Fibroblast of skin of right biceps (primary cell): ENCODE measurements at regions not wholly inside any gene's neighbourhood (a gene's known extent, or its start where the extent isn't known, plus 50 kb on each side); places are given as distances from the start of the nearest gene placed in this dataset.

Source experiments
- DNase-seq: peaks from one replicate; pipeline ENCODE4 v3.0.0-alpha.2; 2013

DNA sequence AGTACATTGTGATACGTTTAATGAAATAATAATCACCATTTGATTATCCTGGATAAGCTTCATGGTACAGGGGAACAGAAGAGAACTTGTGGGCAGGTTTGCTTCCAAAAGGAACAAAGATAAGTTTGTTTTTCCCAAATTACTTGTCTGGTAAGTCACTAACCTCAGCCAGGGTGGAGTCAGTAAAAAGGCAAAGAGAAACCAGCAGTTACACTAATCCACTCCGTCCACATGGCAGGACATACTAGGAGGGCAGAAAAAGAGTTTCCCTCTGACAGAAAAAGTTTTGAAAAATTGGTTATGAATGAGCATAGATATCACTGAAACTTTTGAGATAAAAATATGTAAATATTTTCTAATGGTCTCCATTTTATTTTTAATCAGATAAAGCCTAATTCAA lies 285.9 kb downstream of the IL15 start:
- DNase-seq, result no peak

DNA sequence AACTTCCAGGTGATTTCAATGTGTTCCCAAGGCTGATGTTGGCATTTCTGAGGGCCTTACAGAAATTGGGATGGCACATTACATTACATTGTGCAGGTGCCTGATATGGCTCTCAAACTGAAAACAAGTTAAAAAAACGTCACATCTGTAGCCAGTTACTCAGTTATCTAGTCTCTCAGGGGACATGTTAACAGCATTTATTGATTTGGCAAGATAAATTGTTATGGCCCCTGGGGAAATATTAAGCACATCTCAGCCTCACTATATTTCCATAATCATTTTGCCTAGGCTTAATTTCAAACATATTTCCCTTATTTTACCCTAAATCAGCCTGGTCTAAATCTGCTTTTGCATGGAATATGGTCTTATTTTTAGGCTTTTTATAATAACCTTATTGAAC lies 290.0 kb downstream of the IL15 start:
- no peak for DNase-seq

DNA sequence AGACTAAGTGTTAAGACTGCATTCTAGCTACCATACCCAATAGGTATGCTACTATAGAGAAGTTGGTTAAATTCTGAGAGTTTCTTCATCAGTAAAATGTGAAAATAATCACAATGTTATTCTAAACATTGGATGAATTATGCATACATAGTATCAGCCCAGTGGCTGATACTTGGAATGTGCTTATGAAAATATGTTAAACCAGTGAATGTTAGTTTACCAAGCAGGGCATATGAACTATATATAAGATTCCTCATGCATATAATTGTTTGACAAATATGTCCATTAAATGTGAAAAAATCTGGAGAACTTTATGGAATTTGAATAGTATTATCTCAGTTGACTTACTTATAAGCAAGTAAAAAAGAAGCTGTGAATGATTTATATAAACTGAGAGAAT lies 296.1 kb downstream of the IL15 start:
- DNase-seq, result no peak

DNA sequence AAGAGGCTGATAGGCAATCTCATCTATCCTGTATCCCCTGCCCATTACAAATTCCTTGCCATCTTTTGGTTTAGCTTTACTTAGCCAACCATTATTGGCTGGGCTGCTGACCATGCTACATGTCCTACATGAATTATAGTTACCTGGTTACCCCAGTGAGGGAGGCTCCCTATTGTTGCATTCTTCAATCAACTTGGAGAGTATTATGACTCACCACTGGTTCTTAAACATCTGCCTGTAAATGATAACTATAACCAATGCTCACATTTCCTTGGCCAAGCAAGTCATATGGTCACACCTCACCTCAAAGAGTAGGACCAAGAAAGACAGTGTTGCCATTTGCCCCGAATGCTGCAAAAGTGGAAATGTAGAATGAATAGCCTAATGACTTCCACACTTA lies 297.6 kb downstream of the IL15 start:
- DNase-seq, result no peak

DNA sequence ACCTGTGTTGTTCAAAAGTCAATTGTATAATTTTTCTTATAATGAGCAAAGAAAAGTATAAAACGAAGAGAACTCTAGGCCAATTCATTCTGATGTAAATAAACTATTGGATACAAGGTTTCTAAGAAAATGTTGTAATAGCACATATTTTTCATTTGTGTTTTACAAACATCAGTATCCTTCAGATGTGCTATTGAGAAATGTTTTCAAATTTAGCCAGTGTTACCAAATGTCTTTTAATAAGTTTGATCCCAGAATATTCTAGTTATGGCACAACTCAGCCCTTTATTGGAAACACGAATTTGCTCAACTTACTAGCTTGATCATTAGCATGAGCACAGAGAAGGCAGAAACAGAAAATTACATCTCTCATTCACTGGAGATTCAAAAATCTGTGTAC lies 319.3 kb downstream of the IL15 start:
- no peak for DNase-seq

DNA sequence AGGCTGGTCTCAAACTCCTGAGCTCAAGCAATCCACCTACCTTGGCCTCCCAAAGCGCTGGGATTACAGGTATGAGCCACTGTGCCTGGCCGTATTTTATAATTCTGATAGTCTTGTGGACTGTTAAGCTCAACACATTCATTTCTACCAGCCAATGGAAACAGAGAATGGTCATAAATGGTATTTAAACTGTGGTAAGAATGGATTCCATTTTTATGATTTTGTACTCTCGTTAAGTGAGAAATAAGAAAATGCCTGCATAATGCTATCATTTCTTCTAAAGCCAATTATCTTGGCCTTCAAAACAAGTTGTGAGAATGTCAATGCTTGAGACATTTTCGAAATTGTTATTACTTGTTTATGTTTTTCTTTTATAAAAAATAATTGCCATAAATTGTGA lies 321.0 kb downstream of the IL15 start:
- DNase-seq, result no peak

DNA sequence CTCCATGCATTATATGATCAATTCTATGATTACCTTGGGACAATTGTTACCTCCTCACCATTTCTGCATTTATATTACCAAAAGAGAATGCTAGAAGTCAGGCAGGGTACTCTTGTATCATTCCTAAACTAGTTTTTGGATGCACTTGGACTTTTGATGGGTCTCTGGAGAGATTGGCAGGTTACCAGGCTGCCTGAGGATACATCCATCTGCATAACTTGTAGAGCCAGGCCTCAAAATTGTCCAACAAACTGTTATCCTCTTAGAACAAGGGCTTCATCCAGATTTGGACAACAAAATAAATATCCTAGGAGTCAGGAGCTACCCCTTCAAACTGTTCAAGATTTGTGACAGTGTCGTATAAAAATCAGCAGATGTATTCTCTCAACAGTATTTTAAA lies 326.1 kb downstream of the IL15 start:
- no peak for DNase-seq

DNA sequence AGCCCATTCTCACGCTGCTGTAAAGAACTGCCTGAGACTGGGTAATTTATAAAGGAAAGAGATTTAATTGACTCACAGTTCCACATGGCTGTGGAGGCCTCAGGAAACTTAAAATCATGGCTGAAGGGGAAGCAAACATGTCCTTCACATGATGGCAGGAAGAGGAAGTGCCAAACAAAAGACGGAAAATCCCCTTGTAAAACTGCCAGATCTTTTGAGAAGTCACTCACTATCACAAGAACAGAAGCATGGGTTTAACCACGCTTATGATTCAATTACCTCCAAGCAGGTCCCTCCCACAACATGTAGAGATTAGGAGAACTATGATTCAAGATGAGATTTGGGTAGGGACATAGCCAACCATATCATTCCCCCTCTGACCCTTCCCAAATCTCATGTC lies 335.5 kb downstream of the IL15 start:
- no peak for DNase-seq

DNA sequence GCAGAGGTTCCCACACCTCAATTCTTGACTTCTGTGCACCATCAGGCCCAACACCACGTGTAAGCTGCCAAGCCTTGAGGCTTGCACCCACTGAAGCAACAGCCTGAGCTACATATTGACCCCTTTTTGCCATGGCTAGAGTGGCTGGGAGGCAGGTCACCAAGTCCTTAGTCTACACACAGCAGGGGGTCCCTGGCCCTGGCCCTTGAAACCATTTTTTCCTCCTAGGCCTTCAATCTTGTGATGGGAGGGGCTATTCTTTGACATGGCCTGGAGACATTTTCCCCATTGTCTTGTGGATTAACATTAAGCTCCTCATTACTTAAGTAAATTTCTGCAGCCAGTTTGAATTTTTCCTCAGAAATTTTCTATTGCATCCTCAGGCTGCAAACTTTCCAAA lies 336.6 kb downstream of the IL15 start:
- no peak for DNase-seq
